Parathyroid adenoma (tissue), 2 donors: ENCODE measurements at regions not wholly inside any gene's neighbourhood (a gene's known extent, or its start where the extent isn't known, plus 50 kb on each side); places are given as distances from the start of the nearest gene placed in this dataset.

Source experiments
- H2AFZ ChIP-seq: fragments of 300-600 bp; sonication (generic); one replicate; pipeline ENCODE4 v1.7.0; 2017; ENCODE audit warnings: antibody characterized with exemption, mild to moderate bottlenecking
- H3K27ac ChIP-seq: fragments of 300-600 bp; sonication (generic); one replicate; pipeline ENCODE4 v1.7.0; 2017
- H3K27me3 ChIP-seq: fragments of 300-600 bp; sonication (generic); one replicate; pipeline ENCODE4 v1.7.0; 2017; ENCODE audit warnings: low read length; ENCODE audit not compliant: control insufficient read depth, insufficient read depth
- H3K36me3 ChIP-seq: fragments of 300-600 bp; sonication (generic); one replicate; pipeline ENCODE4 v1.7.0; 2017; ENCODE audit warnings: low read length; ENCODE audit not compliant: control insufficient read depth, insufficient read depth
- H3K4me1 ChIP-seq: fragments of 300-600 bp; sonication (generic); one replicate; pipeline ENCODE4 v1.7.0; 2017; ENCODE audit warnings: control low read depth
- H3K4me2 ChIP-seq: fragments of 300-600 bp; sonication (generic); one replicate; pipeline ENCODE4 v1.7.0; 2017; ENCODE audit warnings: low read length
- H3K4me3 ChIP-seq: fragments of 300-600 bp; sonication (generic); one replicate; pipeline ENCODE4 v1.7.0; 2017; ENCODE audit warnings: low read depth, low read length
- H3K79me2 ChIP-seq: fragments of 300-600 bp; sonication (generic); one replicate; pipeline ENCODE4 v1.7.0; 2017; ENCODE audit warnings: control low read depth
- H3K9ac ChIP-seq: fragments of 300-600 bp; sonication (generic); one replicate; pipeline ENCODE4 v1.7.0; 2017; ENCODE audit warnings: mild to moderate bottlenecking
- H3K9me3 ChIP-seq: fragments of 300-600 bp; sonication (generic); one replicate; pipeline ENCODE4 v1.7.0; 2017; ENCODE audit warnings: low read length; ENCODE audit not compliant: control insufficient read depth
- TF ChIP-seq, protein P1 (sequence below): fragments of 300-600 bp; sonication (generic); IDR thresholded peaks from one replicate; pipeline ENCODE4 v1.7.0; 2017; ENCODE audit warnings: antibody characterized with exemption, mild to moderate bottlenecking
- donor health status: primary hyperparathyroidism.

DNA sequence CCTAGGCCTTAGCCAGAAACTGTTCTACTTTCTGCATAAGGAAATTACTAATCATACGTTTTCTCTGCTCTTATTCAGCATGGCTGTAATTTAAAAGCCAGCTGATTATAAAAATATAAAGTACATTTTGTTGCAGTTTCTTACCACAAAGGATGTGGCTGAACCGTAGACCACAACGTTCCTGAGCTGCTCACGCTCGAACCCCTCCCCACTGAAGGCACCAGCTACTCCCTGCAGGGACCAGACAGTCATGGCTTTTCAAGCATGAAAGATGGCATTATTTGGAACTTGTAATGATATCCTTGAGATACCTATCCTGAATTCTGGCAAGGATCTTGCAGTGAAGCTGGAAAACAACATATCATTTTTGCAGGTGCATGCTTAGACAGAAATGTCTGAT lies 91.8 kb upstream of the DMRT1 start:
- Histone ChIP-seq H3K9ac (no peak overlapping the region), H3K27me3 (no peaks in the 10 kb centered on the region), H2AFZ (no peak overlapping the region), H3K79me2 (no peaks in the 10 kb centered on the region), H3K4me1 (no peaks in the 10 kb centered on the region), H3K36me3 (no peaks in the 10 kb centered on the region), H3K4me3 (no peak overlapping the region), H3K9me3 (no peaks in the 10 kb centered on the region), H3K4me2 (no peak overlapping the region), H3K27ac (no peak overlapping the region)
- TF ChIP-seq, protein P1, sequence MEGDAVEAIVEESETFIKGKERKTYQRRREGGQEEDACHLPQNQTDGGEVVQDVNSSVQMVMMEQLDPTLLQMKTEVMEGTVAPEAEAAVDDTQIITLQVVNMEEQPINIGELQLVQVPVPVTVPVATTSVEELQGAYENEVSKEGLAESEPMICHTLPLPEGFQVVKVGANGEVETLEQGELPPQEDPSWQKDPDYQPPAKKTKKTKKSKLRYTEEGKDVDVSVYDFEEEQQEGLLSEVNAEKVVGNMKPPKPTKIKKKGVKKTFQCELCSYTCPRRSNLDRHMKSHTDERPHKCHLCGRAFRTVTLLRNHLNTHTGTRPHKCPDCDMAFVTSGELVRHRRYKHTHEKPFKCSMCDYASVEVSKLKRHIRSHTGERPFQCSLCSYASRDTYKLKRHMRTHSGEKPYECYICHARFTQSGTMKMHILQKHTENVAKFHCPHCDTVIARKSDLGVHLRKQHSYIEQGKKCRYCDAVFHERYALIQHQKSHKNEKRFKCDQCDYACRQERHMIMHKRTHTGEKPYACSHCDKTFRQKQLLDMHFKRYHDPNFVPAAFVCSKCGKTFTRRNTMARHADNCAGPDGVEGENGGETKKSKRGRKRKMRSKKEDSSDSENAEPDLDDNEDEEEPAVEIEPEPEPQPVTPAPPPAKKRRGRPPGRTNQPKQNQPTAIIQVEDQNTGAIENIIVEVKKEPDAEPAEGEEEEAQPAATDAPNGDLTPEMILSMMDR = no peak

DNA sequence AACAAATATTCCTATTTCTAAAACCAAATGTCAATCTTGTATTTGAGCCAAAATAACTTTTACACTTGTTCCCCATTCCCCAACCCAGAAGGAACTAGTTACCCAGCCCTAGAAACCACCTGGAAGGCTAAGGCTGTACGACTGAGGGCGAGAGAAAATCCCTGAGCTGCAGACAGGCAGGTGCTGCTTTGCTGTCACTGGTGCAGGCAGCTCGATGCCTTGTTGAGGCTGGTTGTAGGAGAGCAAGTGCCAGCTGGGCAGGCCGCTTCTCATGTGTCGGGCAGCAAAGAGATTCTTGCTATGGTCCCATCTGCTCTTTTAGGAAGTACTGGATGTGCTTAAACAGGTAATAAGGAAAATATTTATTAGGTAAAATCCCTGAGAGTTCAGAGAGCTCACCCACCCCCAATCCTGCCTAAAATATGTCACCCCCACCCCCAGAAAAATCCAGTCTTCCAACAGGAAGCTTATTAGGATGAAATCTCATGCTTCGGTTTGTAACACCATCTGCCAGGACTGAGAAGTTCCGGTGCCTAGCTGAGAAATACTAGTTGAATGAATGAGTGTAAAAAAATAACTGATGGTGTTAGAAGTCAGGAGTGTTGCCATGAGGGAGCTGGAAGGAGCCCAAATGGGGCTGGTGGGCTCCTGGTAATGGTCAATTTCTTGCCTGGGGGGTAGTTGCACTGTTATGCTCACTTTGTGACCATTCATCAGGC lies 91.1 kb upstream of the DMRT1 start:
- H2AFZ ChIP-seq = no peak overlapping the region
- no peak overlapping the region for H3K4me2 ChIP-seq
- H3K27ac ChIP-seq = no peak overlapping the region
- no peaks in the 10 kb centered on the region for H3K9me3 ChIP-seq
- TF ChIP-seq, protein P1 = no peak
- no peaks in the 10 kb centered on the region for H3K36me3 ChIP-seq
- no peaks in the 10 kb centered on the region for H3K79me2 ChIP-seq
- H3K4me3 ChIP-seq = no peak overlapping the region
- H3K9ac ChIP-seq = no peak overlapping the region
- no peaks in the 10 kb centered on the region for H3K4me1 ChIP-seq
- H3K27me3 ChIP-seq = no peaks in the 10 kb centered on the region

DNA sequence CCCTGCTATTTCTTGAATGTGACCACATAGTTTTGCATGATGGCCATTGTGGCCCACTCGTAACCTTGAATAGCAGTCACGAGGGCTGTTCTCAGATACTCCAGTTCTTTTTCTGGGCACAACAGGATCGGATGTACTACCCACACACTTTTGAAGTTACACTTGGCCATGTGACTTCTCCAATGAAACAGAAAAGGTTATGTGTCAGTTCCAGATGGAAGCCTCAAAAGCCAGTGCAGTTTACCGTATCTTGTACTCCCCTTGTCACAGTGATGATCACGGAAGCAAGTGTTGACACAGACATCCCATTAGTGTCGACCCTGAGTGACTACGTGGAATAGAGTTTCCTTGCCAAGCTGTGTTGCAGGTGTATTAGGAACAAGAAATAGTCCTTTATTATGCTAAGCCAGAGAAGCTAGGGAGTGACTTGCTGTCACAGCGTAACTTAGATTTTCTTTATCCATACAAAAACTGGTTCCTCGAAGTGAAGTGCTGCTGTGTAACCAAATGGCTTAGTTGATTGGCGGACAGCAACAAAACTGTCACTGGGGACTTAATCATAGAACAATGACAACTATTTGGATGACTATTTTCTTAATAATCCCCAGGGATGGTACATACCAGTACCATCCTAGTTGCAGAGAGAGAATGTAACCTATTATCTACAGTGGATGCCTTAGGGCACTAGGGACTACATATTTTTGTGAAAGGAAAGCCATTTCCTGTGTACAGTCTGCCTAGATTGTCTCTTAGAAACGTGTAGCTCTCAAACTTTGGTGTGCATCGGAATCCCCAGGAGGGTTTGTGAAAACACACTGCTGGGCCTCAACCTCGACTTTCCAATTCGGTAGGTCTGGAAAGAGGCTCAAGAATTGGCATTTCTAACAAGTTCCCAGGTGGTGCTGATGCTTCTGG lies 90.1 kb upstream of the DMRT1 start:
- no peak overlapping the region for H3K4me2 ChIP-seq
- H3K9ac ChIP-seq = no peak overlapping the region

DNA sequence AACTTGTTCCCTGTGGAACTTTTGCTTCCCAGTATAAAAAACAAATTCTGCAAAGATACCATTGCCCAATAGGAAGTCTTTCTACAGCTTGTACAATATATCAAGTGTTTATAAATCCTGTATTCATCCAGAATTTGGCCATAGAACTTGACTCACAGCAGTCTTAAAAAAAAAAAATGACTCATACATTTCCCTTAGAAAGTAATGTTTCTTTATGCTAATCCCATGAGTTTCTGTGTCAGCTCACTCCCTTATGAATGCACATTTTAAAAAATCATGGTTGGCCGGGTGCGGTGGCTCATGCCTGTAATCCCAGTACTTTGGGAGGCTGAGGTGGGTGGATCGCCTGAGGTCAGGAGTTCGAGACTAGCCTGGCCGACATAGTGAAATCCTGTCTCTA lies 89.3 kb upstream of the DMRT1 start:
- Histone ChIP-seq H3K36me3 (no peaks in the 10 kb centered on the region), H2AFZ (no peak overlapping the region), H3K4me3 (no peak overlapping the region), H3K27ac (no peak overlapping the region), H3K79me2 (no peaks in the 10 kb centered on the region), H3K9ac (no peak overlapping the region), H3K4me2 (no peak overlapping the region), H3K4me1 (no peaks in the 10 kb centered on the region), H3K9me3 (no peaks in the 10 kb centered on the region), H3K27me3 (no peaks in the 10 kb centered on the region)
- TF ChIP-seq, protein P1 = no peak

More for the DNA sequence above, 90.1 kb upstream of the DMRT1 start:
- H3K79me2 ChIP-seq = no peaks in the 10 kb centered on the region
- H3K36me3 ChIP-seq = no peaks in the 10 kb centered on the region
- H3K27me3 ChIP-seq = no peaks in the 10 kb centered on the region
- no peak overlapping the region for H3K27ac ChIP-seq
- H3K4me3 ChIP-seq = no peak overlapping the region
- H3K9me3 ChIP-seq = no peaks in the 10 kb centered on the region
- no peak overlapping the region for H2AFZ ChIP-seq
- H3K4me1 ChIP-seq = no peaks in the 10 kb centered on the region
- TF ChIP-seq, protein P1 = no peak
